HG03442 (cell line): ENCODE measurements at regions not wholly inside any gene's neighbourhood (a gene's known extent, or its start where the extent isn't known, plus 50 kb on each side); places are given as distances from the start of the nearest gene placed in this dataset.
"Not testable (repeated sequence)": the region's sequence is repeated elsewhere in the genome, so short reads cannot be mapped to it uniquely, and the experiment has no call there.

Experiments
- ATAC-seq: cut with Tn5 transposase; IDR thresholded peaks from one replicate; pipeline ENCODE4 v1.9.1; 2021; ENCODE audit warnings: mild to moderate bottlenecking, moderate library complexity; ENCODE audit not compliant: unreplicated experiment

DNA sequence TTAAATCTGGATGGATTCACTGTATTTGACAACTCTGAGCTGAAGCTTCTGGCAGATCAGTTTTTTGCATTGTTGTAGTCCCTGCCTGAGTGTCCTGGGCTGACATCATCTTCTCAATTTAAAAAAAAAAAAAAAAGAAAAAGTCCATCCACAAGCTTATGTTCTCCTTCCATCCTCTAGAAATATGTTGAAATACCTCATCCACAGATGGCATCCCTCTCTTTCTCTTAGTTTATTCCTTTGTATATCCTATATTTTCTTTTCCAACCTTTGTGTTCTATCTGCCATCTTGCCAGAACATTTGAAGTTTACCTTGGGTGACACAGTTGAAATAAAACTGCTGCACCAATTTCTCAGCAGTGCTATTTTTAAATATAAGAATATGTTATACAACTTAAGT, 184.4 kb upstream of the PKN2 start:
- ATAC-seq: no peak

- ATAC-seq: no peak
Measured at GRCh38 chr1:88502886-88503285, 181.2 kb upstream of the PKN2 start.

- no peak for ATAC-seq
Measured at GRCh38 chr1:88503646-88504045, 180.4 kb upstream of the PKN2 start.

GRCh38 chr1:88504601-88505000, 179.5 kb upstream of the PKN2 start:
- ATAC-seq: no peak

DNA sequence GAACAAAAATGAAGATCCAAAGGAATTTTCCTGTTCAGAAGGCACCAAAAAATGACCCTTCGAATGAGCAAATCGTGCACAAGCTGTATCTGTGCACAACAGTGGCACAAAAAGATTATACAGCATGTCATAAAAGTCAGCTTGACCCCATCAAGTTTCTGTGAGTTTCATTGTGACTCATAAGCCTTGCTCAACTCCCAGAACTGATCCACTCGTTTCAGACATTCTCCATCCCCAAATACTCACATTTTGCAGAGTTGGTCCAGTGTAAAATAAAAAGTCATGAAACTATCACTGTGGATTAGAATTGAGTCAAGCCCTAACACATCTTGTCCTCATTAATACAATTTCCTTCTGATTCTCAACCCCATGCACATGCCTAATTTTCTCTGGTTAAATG, 174.7 kb upstream of the PKN2 start:
- ATAC-seq: no peak

DNA sequence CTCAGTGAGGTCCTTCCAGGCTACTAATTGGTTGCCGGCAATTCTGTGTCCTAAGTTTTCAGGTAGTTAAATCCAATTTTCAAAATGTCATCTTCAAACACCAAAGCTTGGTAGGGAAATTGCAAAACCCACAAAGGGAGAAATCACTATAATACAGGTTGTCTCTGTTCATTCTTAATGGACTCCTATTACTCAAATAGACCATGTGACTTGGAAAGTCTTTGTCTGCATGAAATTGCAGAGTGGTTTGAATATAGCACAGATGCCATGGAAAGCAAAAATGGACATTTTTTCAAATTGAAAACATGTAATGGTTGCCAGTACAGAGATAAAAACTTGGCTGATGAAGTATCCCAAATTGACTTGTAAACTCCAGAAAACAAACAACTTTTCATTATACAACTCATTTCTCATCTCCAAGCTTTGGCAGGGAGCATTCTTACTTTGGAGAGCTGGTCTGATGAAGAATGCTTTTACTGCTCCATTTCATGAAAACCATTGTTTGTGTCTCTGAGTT, 169.5 kb upstream of the PKN2 start:
- no peak for ATAC-seq

DNA sequence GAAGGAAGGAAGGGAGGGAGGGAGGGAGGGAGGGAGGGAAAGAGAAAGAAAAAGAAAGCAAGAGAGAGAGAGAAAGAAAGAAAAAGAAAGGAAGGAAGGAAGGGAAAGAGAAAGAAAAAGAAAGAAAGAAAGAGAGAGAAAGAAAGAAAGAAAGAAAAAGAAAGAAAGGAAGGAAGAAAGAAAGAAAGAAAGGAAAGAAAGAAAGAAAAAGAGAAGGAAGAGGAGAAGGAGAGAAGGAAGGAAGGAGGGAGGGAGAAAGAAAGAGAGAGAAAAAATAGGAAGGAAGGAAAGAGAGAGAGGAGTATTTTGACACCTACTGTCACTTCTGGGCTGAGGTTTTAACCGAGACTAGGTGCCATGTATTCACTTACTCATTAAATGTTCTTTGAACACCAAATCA, 166.6 kb upstream of the PKN2 start:
- ATAC-seq: not testable (repeated sequence)

- ATAC-seq: no peak
Measured at GRCh38 chr1:88519156-88519555, 164.9 kb upstream of the PKN2 start.

- ATAC-seq: no peak
Measured at GRCh38 chr1:88523854-88524528, 160.1 kb upstream of the PKN2 start.

GRCh38 chr1:88526456-88526855, 157.6 kb upstream of the PKN2 start:
- ATAC-seq: no peak

- ATAC-seq: no peak
Measured at GRCh38 chr1:88528792-88529191, 155.3 kb upstream of the PKN2 start.

GRCh38 chr1:88529581-88529980, 154.5 kb upstream of the PKN2 start:
- ATAC-seq: no peak

DNA sequence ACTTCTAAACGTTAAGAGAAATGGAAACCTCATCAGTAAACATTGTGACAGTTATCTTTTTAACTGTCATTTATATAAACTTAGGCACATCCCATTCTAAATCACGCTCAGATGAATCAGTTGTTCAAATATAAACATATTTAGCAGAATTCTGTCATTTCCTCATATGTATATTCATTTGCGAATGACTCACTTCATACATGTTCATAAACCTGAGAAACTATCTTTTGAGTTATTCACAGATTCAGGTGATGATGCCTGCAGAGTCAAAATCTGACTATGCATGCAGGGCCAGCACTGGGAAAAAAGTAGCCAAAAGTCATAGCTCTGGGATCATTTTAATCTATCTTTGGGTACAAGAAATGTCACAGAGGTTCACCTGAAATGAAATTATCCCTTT, 153.8 kb upstream of the PKN2 start:
- ATAC-seq: no peak

DNA sequence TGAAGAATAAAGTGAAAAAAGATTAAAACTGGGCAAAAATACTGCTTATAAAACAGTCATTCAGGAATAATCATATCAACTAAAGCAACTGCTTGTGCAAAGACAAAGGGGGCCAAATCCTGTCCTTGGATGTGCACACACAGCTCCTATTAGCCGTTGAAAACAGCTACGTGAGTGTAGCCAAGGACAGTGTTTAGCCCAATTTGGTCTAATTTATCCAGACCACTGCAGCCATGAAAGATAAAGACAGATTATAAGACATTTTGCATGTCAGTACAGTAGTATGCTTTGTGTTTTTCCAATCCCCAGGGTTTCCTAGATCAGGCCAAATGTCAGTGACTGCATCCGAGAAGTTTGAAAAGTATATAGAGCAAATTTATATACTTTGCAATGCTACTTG, 146.3 kb upstream of the PKN2 start:
- ATAC-seq: no peak

GRCh38 chr1:88538222-88538899, 145.7 kb upstream of the PKN2 start:
- ATAC-seq: no peak

DNA sequence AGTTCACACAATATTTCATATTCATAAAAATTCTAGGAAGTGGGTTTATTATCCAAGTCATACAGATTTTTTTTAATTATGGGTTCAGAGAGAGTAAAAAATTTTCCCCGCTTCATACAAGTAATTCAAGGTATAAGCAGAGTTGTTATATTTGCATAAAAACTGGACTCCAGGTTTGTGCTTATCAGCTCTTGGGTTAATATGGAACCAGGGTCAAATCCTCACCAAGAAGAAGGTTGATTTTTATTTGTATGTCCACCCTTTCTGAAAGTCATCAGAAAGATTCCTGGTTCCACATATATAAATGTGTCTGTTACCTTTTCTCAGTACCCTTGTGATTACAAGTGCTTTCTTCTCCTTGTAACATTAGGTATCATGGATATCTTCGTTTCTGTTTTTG, 143.8 kb upstream of the PKN2 start:
- ATAC-seq: no peak

GRCh38 chr1:88541596-88541995, 142.5 kb upstream of the PKN2 start:
- no peak for ATAC-seq

- ATAC-seq: no peak
Measured at GRCh38 chr1:88544195-88544594, 139.9 kb upstream of the PKN2 start.

DNA sequence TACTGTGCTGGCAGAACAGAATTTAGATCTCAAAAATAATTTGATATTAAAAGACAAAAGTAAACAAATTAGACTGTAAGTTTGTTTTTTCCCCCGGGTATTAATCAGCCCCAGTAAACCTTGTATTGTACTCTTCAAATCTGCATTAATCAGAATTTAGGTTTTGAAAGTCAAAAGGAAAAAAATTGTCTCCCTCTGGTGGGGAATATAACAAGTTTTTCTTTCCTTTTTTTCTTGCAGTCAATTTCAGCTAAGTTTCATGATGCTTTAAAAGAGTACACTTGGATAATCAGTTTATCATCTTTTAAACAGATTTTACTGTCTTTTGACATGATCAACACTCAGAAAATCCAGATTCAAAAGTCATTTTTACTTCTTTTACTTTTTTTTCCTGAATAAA, 134.5 kb upstream of the PKN2 start:
- no peak for ATAC-seq

DNA sequence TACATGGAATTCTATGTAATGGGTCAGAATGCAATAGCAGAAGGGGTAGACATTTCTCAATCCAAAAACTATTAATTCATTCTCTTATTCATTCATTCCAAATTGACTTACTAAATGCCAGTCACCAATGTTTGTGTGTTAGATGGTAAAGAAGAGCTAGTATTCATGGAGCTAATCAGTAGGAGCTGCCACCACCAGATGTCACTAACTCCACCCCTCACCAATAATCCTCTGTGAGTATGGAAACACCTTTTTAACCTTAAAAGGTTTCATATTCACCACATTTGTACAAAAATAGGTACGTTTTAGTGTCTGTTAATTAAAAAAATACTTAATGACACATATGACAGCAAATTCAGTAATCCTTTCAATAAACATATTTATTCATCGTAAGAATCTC, 131.8 kb upstream of the PKN2 start:
- ATAC-seq: no peak

DNA sequence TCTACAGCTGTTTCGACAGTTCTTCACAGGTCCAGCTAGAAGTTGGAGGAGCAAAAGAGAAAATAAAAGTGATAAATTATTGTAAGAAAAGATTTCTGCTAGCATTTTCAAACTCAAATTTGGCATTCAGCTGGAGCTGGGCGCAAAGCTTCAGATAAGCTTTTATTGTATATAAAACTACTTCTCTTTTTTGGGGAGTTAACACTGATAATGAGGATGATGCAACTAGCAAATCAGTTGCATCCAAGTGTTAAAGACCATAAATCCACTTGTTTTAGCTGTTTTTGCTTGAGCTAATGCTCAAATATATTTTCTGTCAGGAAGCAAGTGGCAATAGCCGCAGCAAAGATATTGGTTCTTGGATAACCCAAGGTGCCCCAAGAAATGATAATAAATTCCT, 127.1 kb upstream of the PKN2 start:
- no peak for ATAC-seq

- no peak for ATAC-seq
Measured at GRCh38 chr1:88560621-88561020, 123.5 kb upstream of the PKN2 start.

GRCh38 chr1:88562991-88563390, 121.1 kb upstream of the PKN2 start:
- no peak for ATAC-seq
